SU-DHL-6 (cell line): ENCODE measurements at regions not wholly inside any gene's neighbourhood (a gene's known extent, or its start where the extent isn't known, plus 50 kb on each side); places are given as distances from the start of the nearest gene placed in this dataset.

Source experiments
- CTCF ChIP-seq: fragments of 200-600 bp; sonication (generic); IDR thresholded peaks from one replicate; pipeline ENCODE4 v1.5.1; 2017; ENCODE audit warnings: antibody characterized with exemption, mild to moderate bottlenecking, low read length, moderate library complexity; ENCODE audit not compliant: insufficient read depth, poor library complexity, severe bottlenecking
- EZH2phosphoT487 ChIP-seq: fragments of 200-600 bp; sonication (generic), shearing (Covaris generic); conservative IDR thresholded peaks from 2 replicates; pipeline ENCODE4 v1.6.1; 2018; ENCODE audit warnings: mild to moderate bottlenecking, antibody characterized with exemption, low read length, moderate library complexity, mixed read lengths

DNA sequence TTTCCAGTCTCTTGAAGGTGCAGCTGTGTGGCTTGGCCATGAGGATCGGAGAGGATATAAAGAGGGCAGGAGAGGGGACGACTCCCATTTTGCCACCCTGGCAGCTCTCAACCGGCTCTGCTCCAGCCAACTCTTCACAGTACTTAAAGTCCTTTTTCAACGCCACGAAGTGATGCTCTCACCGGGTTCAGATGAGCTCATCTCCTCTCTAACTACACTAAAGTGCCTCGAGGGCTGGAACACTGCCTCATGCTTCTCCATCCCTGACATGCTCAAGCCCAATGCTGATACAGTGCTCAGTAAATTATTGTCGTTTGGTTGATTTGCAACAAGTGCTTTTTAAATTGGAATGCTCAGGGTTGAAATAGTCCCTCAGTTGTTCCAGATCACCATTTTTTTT, 97.8 kb downstream of the GTPBP8 start:
- no peak for TF ChIP-seq CTCF
- TF ChIP-seq EZH2phosphoT487: no peak
